ENCODE measurements at regions not wholly inside any gene's neighbourhood (a gene's known extent, or its start where the extent isn't known, plus 50 kb on each side); places are given as distances from the start of the nearest gene placed in this dataset.
"Not testable (repeated sequence)": the region's sequence is repeated elsewhere in the genome, so short reads cannot be mapped to it uniquely, and the experiment has no call there.

DNA sequence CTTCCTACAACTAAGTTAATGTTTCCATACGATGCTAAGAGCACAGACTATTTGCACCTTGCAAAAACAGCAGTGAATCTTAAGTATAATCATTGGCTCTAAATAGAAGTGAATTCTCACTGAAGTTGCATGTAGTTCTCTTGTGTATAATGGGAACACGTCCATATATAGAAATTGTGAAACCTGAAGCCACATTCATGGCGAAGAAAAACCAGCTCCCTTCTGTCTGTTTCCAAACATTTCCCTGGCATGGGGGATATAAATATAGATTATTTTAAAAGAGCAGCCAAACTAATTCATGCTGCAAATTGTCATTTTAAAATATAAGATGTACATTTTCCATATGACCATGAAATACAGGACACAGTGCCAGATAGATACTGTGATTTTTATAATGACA, 71.1 kb downstream of the TRAM1L1 start:
- DNase-seq, result no peak

DNA sequence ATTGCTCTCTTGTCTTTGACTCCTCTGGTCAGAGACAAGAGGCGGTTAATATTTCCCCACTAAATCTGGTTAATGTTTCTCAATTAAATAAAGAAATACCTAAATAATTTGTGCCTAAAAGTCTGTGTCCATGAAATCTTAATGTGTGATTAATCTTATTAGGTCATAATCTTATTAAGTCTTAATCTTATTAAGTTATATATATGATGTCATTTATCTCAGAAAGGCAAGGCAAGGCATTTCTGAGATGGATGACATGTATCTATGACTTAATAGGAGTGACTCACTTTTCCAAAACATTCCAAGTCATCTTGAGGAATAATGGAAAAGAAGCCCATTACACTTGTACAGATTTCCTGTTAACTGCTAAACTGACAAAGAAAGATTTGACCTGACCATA, 74.7 kb downstream of the TRAM1L1 start:
- DNase-seq, result no peak

GRCh38 chr4:117001077-117001476, 84.3 kb downstream of the TRAM1L1 start:
- DNase-seq, result no peak

DNA sequence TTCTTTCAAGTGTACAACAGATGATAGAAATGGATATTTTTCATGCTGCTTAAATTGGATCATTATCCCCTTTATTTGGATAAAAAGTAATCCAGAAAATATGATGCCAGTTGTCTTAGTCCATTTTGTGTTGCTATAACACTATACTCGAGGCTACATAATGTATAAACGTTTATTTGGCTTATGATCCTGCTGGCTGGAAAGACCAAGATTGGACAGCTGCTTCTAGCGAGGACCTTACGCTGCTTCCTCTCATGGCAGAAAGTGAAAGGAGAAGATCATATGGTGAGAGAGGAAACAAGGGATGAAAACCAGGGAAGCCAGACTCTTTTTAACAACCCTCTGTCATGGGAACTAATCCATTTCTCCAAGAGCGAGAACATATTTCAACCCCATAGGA, 102.7 kb downstream of the TRAM1L1 start:
- no peak for DNase-seq

DNA sequence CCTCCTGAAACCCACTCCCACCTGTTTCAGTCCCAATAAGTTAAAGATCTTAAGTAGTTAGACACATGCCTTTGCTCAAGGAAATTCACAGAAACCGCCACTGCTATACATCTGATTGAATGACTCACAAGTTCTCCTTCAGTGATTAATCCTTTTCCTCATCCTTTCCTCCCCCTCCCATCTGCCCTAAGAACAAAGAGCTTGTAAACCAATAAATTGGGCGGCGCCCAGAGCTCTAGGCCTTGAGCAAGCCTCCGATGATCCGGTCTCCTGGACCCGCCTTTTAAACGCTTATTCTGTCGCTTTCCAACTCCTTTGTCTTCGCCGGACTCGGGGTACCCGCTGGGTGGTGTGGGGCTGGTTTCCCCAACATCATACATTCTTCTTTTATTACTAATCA, 104.9 kb downstream of the TRAM1L1 start:
- not testable (repeated sequence) for DNase-seq

DNA sequence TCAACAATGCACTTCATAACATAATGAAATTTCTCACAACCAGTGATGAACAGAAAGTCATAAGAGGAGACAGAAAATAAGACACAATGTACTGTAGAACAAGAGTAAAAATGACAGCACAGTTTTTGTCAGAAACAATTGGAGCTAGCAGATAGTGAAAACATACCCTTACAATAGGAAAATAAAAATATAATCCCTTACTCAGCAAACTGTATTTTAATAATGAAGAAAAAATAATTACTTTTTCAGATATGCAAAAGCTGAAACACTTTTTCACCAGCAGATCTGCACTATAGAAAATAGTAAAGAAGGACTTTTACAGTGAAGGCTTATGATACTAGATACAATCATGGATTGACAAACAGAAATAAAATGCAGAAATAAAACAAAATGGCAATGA, 126.3 kb downstream of the TRAM1L1 start:
- no peak for DNase-seq

DNA sequence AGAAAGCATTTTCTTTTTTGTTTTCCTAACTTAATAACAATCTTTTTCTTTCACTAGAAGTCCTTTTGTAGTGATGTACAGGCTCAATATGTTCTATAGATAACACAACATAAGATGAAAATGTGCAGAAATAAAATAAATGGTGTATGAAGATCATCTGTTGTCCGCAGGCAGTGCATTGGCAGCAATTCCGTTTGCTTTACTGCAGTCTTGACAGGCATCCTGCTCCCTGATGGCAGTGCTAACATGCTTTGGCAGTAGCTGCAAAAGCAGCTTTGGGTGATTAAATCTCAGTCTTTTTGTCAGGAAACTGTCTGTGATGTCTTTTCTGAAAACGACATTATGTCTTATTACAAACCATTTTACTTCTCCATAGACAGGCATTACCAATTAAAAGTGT, 131.4 kb downstream of the TRAM1L1 start:
- DNase-seq, result no peak

GRCh38 chr4:116952530-116953136, 132.7 kb downstream of the TRAM1L1 start:
- no peak for DNase-seq

DNA sequence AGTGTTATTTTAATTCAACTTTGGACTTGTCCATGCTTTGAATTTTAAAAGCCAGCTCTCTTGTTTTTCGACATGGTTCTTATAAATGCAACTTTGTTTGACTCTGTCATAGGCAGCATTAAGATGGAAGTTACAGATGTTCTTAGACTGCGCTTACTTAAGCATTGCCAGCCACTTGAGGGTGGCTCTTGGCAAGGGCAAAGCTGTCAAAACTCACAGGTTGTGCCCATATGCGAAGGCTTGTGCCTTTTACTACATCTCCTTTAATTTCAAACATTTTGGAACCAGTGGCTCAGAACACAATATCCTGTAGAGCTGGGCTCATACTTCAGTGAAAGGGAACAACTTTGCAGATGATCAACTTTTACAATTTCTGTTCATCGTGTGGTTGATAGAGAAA, 135.5 kb downstream of the TRAM1L1 start:
- no peak for DNase-seq

GRCh38 chr4:116942315-116942714, 143.1 kb downstream of the TRAM1L1 start:
- no peak for DNase-seq

DNA sequence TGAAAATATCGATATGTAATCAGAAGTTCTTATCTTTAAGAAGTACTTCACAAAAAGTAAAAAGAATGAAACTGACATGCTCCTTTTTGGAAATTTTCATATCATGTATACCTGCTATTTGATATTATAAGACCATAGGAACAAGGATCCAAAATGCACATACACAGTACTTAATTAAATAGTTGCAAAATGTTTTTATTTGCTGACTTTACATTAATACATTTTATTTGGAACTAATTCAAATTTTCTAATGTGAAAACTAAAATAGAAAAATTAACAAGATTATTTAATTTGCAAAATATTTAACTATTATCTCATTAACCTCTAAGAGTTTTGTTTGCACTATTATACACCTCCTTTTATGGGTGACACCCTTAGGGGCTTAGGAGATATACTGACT, 155.0 kb downstream of the TRAM1L1 start:
- DNase-seq, result no peak

GRCh38 chr4:116926631-116927295, 158.6 kb downstream of the TRAM1L1 start:
- DNase-seq, result no peak

DNA sequence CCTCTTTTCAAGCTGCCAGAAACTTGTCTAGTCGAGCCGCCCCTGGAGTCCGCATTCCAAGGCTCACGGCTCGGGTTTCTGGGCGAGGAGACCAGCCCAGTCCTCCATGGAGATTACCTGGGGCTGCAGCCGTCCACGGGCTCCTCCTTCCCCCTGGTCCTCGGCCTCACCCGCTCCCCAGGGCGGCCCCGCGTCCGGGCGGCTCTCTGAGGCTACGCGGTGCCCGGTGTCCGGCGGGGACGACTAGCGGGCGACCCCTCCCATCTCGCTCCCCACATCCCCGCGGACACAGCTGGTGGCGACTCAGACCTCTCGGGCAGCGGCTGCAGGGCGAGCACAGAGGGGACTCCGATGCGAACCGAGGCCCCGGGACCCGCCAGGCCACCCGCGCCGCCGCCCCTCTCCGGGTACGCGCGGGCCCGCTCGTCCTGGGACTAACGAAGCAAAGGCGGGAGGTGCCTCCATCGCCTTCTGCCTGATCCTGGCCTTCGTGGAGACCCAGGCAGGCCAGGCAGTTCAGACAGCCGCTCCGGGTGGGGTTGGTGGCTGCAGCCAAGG, 159.4 kb downstream of the TRAM1L1 start:
- DNase-seq, result no peak

- DNase-seq, result no peak
Measured at GRCh38 chr4:116923389-116923788, 162.0 kb downstream of the TRAM1L1 start.

GRCh38 chr4:116913451-116913850, 171.9 kb downstream of the TRAM1L1 start:
- DNase-seq, result no peak

DNA sequence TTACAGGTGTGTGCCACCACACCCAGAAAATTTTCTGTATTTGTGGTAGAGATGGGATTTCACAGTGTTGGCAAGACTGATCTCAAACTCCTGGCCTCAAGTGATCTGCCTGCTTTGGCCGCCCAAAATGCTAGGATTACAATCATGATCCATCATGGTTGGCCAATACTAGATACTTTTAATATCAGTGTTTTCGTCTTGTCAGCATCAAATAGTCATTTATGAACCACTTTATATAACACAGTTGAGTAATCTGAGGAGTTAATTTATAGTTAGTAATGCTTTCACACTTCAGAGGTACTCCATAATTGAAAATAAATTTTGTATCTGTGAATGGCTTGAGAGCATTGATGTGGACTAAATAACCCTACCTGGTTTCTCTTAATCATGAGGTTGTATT, 178.6 kb downstream of the TRAM1L1 start:
- DNase-seq, result no peak

DNA sequence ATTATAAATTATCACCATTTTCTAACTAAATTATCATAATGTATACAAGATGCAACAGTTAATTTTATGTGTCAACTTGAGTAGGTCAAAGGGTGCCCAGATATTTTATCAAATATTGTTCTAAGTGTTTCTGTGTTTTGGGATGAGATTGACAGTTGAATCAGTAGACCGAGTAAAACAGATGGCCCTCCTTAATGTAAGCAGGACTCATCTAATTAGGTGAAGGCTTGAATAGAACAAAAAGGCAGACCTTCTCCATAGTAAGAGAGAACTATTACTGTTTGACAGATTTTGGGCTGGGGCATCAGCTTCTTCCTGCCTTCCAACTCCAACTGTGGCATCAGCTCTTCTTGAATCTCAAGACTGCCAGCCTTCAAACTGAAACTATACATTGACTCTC, 185.8 kb downstream of the TRAM1L1 start:
- no peak for DNase-seq

DNA sequence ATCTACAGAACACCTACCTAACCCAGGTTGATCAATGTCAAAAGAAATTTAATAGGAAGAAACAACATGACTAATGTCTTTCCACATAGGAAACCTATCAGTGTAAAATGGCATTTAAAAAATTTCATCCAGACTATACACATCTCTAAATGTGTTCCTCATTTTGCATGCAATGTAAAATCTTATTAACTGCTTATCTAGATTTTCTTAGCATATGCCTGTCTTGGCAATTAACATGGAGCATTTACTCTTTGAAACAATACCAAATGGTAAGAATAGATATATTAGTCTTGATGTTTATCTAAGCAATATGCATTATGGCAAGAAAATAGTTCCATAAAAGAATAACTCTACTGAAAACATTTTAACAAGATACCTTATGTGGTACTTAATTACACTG, 199.8 kb downstream of the TRAM1L1 start:
- no peak for DNase-seq

DNA sequence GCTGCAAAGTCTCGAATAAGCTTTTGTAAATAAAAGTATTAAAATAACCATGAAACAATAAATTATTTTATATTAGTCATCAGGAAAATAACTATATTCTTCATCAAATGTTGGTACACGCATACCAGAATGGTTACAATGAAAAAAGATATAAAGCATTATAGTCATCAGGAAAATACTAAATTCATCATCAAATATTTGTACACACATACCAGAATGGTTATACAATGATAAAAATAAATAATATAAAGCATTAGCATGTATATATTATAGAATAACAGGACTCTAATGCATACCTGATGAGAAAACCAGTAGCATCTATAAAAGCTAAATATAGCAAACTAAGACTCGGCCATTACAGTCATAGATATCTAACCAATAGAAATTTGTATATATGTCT, 202.9 kb downstream of the TRAM1L1 start:
- DNase-seq, result no peak

- DNase-seq, result no peak
Measured at GRCh38 chr4:116881077-116881476, 204.3 kb downstream of the TRAM1L1 start.

DNA sequence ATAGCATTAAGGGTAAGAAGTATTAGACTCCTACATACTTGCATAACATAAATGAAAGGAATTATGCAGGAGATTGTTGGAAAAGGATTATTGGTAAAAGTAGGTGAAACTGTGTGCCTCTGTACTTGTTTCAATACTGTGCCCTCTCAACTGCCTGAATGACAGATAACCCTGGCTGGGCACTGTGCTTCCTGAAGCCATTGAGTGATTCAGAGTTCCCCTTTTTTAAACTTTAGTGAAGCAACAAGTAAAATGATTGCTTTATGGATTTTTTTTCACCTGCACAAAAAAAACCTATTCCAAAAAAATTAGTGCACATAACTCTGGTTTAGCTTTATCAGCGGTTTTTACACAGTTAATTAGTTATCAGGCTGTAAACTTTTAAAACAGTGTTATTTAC, 204.8 kb downstream of the TRAM1L1 start:
- DNase-seq, result no peak

DNA sequence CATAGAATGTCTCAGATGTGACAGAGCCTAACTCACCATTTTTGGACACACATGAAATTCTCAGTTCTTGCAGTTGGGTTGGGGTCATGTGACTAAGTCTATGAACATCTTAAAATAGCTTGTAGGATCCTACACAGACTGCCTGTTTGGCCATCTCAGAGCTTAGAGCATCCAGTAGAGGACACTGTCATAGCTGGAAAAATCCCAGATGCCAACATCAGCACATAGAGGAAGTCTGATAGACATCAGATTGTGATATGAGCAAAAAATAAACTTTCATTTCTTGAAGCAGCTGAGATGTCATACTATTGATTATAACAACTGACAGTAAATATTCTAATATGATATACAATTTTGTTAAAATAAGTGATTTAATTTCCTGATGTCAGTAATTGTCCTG, 207.1 kb downstream of the TRAM1L1 start:
- no peak for DNase-seq

GRCh38 chr4:116877069-116877468, 208.3 kb downstream of the TRAM1L1 start:
- no peak for DNase-seq

GRCh38 chr4:116872941-116873340, 212.4 kb downstream of the TRAM1L1 start:
- no peak for DNase-seq

DNA sequence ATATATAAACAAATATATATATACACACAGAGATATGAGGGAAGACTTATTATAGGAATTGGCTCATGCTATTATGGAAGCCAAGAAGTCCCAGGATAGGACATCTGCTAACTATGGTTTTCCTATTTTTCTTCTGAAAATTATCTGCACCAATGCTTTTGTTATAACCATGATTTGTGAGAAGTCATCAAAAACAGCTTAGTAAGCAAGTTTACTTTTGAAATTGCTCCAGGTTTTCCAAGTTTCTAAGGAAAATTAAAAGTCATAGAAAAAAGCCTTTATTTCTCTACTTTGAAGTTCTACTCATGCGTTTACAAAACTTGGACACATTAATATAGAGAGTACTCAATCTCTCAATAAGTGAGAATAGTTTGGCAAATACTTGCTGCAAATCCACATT, 213.1 kb downstream of the TRAM1L1 start:
- no peak for DNase-seq
